ENCODE measurements at regions not wholly inside any gene's neighbourhood (a gene's known extent, or its start where the extent isn't known, plus 50 kb on each side); places are given as distances from the start of the nearest gene placed in this dataset. TPM values are rescaled to one million over a fixed set of nuclear protein-coding genes. Genes with fewer than 3 reads are reported as not detected.

DNA sequence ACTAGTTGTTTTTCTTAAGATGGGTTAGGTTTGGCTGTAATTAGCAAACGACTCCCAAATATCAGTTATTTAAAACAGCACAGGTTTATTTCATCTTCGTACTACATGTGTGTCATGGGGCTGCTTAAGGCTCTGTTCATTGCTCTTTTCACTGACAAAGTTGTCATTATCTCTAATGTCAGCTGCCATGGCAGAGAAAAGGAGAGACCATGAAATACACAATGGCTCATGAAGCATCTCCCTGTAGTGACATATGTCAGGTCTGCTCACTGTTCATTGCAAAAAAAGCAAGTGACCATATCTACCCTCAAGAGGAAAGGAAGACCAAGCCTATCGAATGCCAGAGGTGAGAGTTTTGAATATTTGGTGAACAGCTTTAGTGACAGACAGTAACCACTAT is 52.2 kb upstream of the PCDH7 start:
- TF ChIP-seq, protein P1, sequence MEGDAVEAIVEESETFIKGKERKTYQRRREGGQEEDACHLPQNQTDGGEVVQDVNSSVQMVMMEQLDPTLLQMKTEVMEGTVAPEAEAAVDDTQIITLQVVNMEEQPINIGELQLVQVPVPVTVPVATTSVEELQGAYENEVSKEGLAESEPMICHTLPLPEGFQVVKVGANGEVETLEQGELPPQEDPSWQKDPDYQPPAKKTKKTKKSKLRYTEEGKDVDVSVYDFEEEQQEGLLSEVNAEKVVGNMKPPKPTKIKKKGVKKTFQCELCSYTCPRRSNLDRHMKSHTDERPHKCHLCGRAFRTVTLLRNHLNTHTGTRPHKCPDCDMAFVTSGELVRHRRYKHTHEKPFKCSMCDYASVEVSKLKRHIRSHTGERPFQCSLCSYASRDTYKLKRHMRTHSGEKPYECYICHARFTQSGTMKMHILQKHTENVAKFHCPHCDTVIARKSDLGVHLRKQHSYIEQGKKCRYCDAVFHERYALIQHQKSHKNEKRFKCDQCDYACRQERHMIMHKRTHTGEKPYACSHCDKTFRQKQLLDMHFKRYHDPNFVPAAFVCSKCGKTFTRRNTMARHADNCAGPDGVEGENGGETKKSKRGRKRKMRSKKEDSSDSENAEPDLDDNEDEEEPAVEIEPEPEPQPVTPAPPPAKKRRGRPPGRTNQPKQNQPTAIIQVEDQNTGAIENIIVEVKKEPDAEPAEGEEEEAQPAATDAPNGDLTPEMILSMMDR (IDR thresholded peaks at IDR 0.05; ENCODE audit: insufficient read depth, low read depth, low read length): no peak
- H3K4me3 ChIP-seq (ENCODE audit: low read depth, low read length): no peak overlapping the region
- DNase-seq (ENCODE audit: low read depth): no peak

DNA sequence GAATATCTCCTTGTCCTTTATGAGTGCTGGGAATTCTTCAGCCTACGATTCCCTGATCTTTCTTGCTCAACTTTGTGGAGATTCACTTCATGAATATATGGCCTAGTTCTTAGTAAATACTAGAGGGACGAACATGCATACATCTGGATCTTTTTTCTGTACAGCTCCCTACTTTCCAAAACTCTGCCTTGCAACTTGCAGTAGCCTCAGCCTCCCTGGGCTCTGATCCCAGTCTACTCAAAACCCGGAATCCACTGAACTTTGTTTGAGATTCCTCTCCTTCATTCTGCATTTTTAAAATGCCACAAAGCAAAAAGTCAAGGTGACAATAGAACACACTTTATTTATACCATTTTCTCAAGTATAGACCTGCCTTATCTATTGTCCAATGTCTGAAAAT is 50.0 kb upstream of the PCDH7 start:
- TF ChIP-seq, protein P1 (IDR thresholded peaks at IDR 0.05; ENCODE audit: insufficient read depth, low read depth, low read length): no peak
- H3K4me3 ChIP-seq (ENCODE audit: low read depth, low read length): no peak overlapping the region
- no peak for DNase-seq (ENCODE audit: low read depth)

Small RNA genes lying in the stretch of these regions (small RNA-seq; reads per million reads assigned to genes)
- not detected for gene AC097510.1
